SK-N-SH (cell line): ENCODE measurements at regions not wholly inside any gene's neighbourhood (a gene's known extent, or its start where the extent isn't known, plus 50 kb on each side); places are given as distances from the start of the nearest gene placed in this dataset.

ENCODE experiments used
- POLR2AphosphoS5 ChIP-seq: IDR thresholded peaks from 2 replicates; pipeline ENCODE4 v1.6.1; 2012; ENCODE audit warnings: low read depth, low read length
- TCF12 ChIP-seq: IDR thresholded peaks from 2 replicates; pipeline ENCODE4 v1.4.0; 2012
- YY1 ChIP-seq: IDR thresholded peaks from 2 replicates; pipeline ENCODE4 v1.4.0; 2012; ENCODE audit warnings: low read depth, mild to moderate bottlenecking
- TF ChIP-seq, protein P1 (sequence below): fragments of 200-600 bp; sonication (generic); IDR thresholded peaks from 2 replicates; pipeline ENCODE4 v1.6.1; 2017; ENCODE audit warnings: antibody characterized with exemption, mild to moderate bottlenecking, moderate library complexity
- TF ChIP-seq, protein P2 (sequence below): IDR thresholded peaks from 2 replicates; pipeline ENCODE4 v1.4.0; 2012; ENCODE audit warnings: low read depth
- TF ChIP-seq, protein P3 (sequence below): IDR thresholded peaks from 2 replicates; pipeline ENCODE4 v1.4.0; 2012; ENCODE audit warnings: low read depth, borderline replicate concordance

DNA sequence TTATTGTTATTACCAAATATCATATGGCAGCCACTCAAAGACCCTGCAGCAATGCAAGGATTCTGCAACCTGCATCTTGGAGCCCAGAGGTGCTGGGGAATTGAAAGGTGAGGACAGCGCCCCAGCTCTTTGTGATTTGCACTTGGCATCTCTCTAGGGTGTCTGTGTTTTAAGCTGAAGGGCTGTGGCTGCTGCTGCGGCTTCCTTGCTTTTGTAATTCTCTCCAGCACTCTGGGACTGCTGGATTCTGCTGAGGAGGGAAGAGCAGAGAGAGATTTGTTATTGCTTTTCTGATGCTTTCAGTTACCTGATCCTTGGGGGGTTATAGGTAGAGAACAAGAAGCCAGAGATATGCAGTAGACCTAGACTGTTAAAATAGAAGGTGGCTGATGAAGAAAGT, 562.4 kb downstream of the EBF1 start:
- TF ChIP-seq, protein P1, sequence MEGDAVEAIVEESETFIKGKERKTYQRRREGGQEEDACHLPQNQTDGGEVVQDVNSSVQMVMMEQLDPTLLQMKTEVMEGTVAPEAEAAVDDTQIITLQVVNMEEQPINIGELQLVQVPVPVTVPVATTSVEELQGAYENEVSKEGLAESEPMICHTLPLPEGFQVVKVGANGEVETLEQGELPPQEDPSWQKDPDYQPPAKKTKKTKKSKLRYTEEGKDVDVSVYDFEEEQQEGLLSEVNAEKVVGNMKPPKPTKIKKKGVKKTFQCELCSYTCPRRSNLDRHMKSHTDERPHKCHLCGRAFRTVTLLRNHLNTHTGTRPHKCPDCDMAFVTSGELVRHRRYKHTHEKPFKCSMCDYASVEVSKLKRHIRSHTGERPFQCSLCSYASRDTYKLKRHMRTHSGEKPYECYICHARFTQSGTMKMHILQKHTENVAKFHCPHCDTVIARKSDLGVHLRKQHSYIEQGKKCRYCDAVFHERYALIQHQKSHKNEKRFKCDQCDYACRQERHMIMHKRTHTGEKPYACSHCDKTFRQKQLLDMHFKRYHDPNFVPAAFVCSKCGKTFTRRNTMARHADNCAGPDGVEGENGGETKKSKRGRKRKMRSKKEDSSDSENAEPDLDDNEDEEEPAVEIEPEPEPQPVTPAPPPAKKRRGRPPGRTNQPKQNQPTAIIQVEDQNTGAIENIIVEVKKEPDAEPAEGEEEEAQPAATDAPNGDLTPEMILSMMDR = no peak
- TF ChIP-seq YY1 (no peak), POLR2AphosphoS5 (no peak), TCF12 (no peak)
- TF ChIP-seq, protein P2, sequence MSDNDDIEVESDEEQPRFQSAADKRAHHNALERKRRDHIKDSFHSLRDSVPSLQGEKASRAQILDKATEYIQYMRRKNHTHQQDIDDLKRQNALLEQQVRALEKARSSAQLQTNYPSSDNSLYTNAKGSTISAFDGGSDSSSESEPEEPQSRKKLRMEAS = no peak
- TF ChIP-seq, protein P3, sequence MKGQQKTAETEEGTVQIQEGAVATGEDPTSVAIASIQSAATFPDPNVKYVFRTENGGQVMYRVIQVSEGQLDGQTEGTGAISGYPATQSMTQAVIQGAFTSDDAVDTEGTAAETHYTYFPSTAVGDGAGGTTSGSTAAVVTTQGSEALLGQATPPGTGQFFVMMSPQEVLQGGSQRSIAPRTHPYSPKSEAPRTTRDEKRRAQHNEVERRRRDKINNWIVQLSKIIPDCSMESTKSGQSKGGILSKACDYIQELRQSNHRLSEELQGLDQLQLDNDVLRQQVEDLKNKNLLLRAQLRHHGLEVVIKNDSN = no peak
